CD4-positive, alpha-beta T cell treated with Interleukin-15 for 1 hour (primary cell): ENCODE measurements at regions not wholly inside any gene's neighbourhood (a gene's known extent, or its start where the extent isn't known, plus 50 kb on each side); places are given as distances from the start of the nearest gene placed in this dataset.

ENCODE experiments used
- DNase-seq: peaks from one replicate; pipeline ENCODE4 v3.0.0-alpha.2; 2020

- DNase-seq: no peak
These were observed 900.1 kb downstream of the PCDH17 start for GRCh38 chr13:58531614-58532013.

GRCh38 chr13:58542530-58542929 is 911.0 kb downstream of the PCDH17 start:
- DNase-seq: no peak

GRCh38 chr13:58547419-58547818 is 915.9 kb downstream of the PCDH17 start:
- no peak for DNase-seq

- no peak for DNase-seq
These were observed 934.6 kb downstream of the PCDH17 start for GRCh38 chr13:58566176-58566575.

- no peak for DNase-seq
These were observed 942.2 kb downstream of the PCDH17 start for GRCh38 chr13:58573743-58574142.

GRCh38 chr13:58574791-58575190 is 943.2 kb downstream of the PCDH17 start:
- DNase-seq: no peak

- no peak for DNase-seq
These were observed 947.9 kb downstream of the PCDH17 start for GRCh38 chr13:58579468-58579867.

- no peak for DNase-seq
These were observed 952.4 kb downstream of the PCDH17 start for GRCh38 chr13:58583966-58584365.

- DNase-seq: no peak
These were observed 953.1 kb downstream of the PCDH17 start for GRCh38 chr13:58584610-58585009.

GRCh38 chr13:58587183-58587582 is 955.6 kb downstream of the PCDH17 start:
- no peak for DNase-seq

- no peak for DNase-seq
These were observed 960.5 kb downstream of the PCDH17 start for GRCh38 chr13:58592052-58592451.

GRCh38 chr13:58592786-58593185 is 961.2 kb downstream of the PCDH17 start:
- DNase-seq: no peak

- no peak for DNase-seq
These were observed 963.4 kb downstream of the PCDH17 start for GRCh38 chr13:58594747-58595600.

GRCh38 chr13:58597552-58597951 is 966.0 kb downstream of the PCDH17 start:
- DNase-seq: no peak

- no peak for DNase-seq
These were observed 966.7 kb downstream of the PCDH17 start for GRCh38 chr13:58598241-58598640.

- DNase-seq: no peak
These were observed 979.6 kb downstream of the PCDH17 start for GRCh38 chr13:58611117-58611516.

GRCh38 chr13:58617880-58618665 is 986.5 kb downstream of the PCDH17 start:
- DNase-seq: no peak

- DNase-seq: no peak
These were observed 988.0 kb downstream of the PCDH17 start for GRCh38 chr13:58619396-58620113.

GRCh38 chr13:58620176-58620575 is 988.6 kb downstream of the PCDH17 start:
- no peak for DNase-seq

GRCh38 chr13:58625703-58626389 is 994.3 kb downstream of the PCDH17 start:
- DNase-seq: no peak

GRCh38 chr13:58630794-58631193 is 999.2 kb downstream of the PCDH17 start:
- no peak for DNase-seq

GRCh38 chr13:58633226-58633625 is 1001.7 kb downstream of the PCDH17 start:
- no peak for DNase-seq

GRCh38 chr13:58655086-58655485 is 1023.5 kb downstream of the PCDH17 start:
- no peak for DNase-seq
